ENCODE measurements at regions not wholly inside any gene's neighbourhood (a gene's known extent, or its start where the extent isn't known, plus 50 kb on each side); places are given as distances from the start of the nearest gene placed in this dataset.
"Not testable (repeated sequence)": the region's sequence is repeated elsewhere in the genome, so short reads cannot be mapped to it uniquely, and the experiment has no call there.

DNA sequence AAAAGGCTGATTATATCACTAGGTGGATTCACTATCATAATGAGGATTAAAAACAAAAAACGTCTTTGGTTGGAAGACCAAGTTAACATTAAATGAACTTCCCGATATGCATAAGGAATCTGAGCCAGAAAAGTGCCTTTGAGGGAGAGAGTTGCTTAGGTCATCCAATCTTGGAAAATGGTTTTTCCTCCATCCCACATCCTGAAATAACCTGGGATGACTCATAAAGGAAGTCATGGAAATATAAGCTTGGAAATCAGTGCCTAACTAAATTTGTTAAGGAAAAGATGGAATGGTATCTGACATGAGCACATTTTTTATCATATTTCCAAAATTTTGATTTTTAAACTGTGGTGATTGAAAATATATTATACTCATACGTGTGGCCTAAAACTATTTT is 66.0 kb downstream of the KBTBD8 start:
- Mint-ChIP-seq H3K4me3 (no peak overlapping the region), H3K27me3 (no peaks in the 10 kb centered on the region), H3K27ac (no peak overlapping the region), H3K9me3 (no peaks in the 10 kb centered on the region), H3K4me1 (ENCODE audit: unreplicated experiment) (no peaks in the 10 kb centered on the region), H3K36me3 (no peaks in the 10 kb centered on the region)
- TF ChIP-seq, protein P1, sequence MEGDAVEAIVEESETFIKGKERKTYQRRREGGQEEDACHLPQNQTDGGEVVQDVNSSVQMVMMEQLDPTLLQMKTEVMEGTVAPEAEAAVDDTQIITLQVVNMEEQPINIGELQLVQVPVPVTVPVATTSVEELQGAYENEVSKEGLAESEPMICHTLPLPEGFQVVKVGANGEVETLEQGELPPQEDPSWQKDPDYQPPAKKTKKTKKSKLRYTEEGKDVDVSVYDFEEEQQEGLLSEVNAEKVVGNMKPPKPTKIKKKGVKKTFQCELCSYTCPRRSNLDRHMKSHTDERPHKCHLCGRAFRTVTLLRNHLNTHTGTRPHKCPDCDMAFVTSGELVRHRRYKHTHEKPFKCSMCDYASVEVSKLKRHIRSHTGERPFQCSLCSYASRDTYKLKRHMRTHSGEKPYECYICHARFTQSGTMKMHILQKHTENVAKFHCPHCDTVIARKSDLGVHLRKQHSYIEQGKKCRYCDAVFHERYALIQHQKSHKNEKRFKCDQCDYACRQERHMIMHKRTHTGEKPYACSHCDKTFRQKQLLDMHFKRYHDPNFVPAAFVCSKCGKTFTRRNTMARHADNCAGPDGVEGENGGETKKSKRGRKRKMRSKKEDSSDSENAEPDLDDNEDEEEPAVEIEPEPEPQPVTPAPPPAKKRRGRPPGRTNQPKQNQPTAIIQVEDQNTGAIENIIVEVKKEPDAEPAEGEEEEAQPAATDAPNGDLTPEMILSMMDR (conservative IDR thresholded peaks at IDR 0.05) = no peak
- no peak for DNase-seq (ENCODE audit: extremely low spot score, unreplicated experiment)

DNA sequence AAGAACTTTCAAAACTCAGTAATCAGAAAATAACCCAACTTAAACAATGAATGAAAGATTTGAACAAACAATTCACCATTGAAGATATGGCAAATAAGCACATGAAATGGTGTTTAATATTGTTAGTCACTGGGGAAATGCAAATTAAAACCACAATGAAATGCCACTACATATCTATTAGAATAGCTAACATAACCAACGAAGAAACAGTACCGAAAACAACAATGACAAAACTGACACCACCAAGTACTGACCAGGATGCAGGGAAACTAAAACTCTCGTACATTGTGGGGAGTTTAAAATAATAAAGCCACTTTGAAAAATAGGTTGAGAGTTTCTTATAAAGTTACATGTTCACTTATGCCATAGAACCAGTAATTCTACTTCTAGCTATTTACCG is 69.1 kb downstream of the KBTBD8 start:
- Mint-ChIP-seq H3K27ac (no peak overlapping the region), H3K9me3 (no peaks in the 10 kb centered on the region), H3K4me3 (no peak overlapping the region), H3K4me1 (ENCODE audit: unreplicated experiment) (no peaks in the 10 kb centered on the region), H3K27me3 (no peaks in the 10 kb centered on the region), H3K36me3 (no peaks in the 10 kb centered on the region)
- no peak for DNase-seq (ENCODE audit: extremely low spot score, unreplicated experiment)
- TF ChIP-seq, protein P1 (conservative IDR thresholded peaks at IDR 0.05) = no peak

DNA sequence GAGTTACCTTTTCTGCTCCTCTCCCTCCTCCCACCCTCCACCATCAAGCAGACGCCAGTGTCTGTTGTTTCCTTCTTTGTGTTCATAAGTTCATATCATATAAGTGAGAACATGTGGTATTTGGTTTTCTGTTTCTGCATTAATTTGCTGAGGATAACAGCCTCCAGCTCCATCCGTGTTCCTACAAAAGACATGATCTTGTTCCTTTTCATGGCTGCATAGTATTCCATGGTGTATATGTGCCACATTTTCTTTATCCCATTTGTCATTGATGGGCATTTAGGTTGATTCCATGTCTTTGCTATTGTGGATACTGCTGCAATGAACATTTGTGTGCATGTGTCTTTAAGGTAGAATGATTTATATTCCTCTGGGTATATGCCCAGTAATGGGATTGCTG is 74.5 kb downstream of the KBTBD8 start:
- not testable (repeated sequence) for H3K27me3 Mint-ChIP-seq; H3K9me3 Mint-ChIP-seq; H3K36me3 Mint-ChIP-seq; H3K27ac Mint-ChIP-seq; DNase-seq (ENCODE audit: extremely low spot score, unreplicated experiment); H3K4me1 Mint-ChIP-seq (ENCODE audit: unreplicated experiment); H3K4me3 Mint-ChIP-seq

DNA sequence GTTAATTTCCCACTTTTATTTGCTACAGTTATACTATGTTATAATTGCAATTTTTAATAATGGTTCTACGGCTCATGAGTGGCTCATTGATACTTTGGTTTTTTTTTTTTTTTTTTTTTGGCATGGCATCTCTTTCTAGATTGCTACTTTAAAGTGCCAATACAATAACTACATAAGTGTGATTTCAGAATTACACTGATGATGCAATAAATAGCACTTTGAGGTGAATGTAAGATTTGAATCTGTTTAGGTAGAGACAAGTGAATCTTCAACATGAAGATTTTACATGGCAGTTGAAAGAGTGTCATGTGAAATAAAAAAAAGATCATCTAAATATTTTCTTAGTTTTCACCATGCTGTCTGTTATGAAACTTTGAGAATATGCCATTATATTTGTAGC is 75.7 kb downstream of the KBTBD8 start:
- Mint-ChIP-seq H3K36me3 (no peaks in the 10 kb centered on the region), H3K4me3 (no peak overlapping the region), H3K4me1 (ENCODE audit: unreplicated experiment) (peaks cover 5% of the 10 kb centered on the region), H3K27me3 (no peaks in the 10 kb centered on the region), H3K27ac (no peak overlapping the region), H3K9me3 (no peaks in the 10 kb centered on the region)
- TF ChIP-seq, protein P1 (conservative IDR thresholded peaks at IDR 0.05) = no peak
- DNase-seq (ENCODE audit: extremely low spot score, unreplicated experiment) = no peak

DNA sequence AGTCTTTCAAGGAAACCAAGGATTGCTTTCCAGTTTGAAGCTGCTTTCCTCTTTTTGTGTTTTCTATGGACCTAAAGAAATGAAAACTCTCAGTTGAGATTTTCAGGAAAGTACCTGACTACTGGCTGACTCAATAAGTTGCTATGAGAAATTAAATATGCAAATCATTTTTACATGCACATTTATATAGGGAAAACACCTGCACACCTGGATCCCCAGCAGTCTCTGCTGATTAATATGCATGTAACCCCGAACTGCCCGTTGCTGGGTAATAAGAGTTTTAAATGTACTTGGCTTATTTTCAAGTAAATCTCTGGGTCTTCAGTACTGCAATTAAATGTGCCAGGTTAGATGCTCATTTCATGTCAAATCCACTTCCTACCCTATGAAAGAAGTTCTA is 77.2 kb downstream of the KBTBD8 start:
- Mint-ChIP-seq H3K27ac (no peak overlapping the region), H3K4me3 (no peak overlapping the region), H3K9me3 (no peaks in the 10 kb centered on the region), H3K36me3 (no peaks in the 10 kb centered on the region), H3K27me3 (no peaks in the 10 kb centered on the region), H3K4me1 (ENCODE audit: unreplicated experiment) (peaks cover 5% of the 10 kb centered on the region)
- DNase-seq (ENCODE audit: extremely low spot score, unreplicated experiment) = no peak
- TF ChIP-seq, protein P1 (conservative IDR thresholded peaks at IDR 0.05) = no peak

DNA sequence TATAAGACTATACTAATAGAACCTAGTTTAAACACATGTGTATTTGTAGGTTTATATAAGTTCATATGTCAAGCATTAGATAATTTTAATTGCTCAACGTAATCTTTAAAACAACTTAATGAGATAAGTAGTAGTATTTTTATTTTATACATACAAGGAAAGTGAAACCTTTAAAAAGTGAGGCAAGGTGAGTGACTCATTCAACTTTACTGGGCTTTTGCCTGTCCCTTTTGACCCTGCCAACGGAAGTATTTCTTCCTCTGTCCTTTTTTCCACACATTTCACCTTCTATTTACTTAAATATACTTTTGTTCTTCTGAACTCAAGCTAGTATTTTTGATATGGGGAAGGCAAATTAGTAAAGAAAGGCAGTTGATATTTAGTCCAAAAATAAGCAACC is 78.5 kb downstream of the KBTBD8 start:
- TF ChIP-seq, protein P1 (conservative IDR thresholded peaks at IDR 0.05) = no peak
- peaks cover 5% of the 10 kb centered on the region for H3K4me1 Mint-ChIP-seq (ENCODE audit: unreplicated experiment)
- DNase-seq (ENCODE audit: extremely low spot score, unreplicated experiment) = no peak

More for the DNA sequence above, 78.5 kb downstream of the KBTBD8 start:
- Mint-ChIP-seq H3K4me3 (no peak overlapping the region), H3K27me3 (no peaks in the 10 kb centered on the region), H3K9me3 (no peaks in the 10 kb centered on the region), H3K27ac (no peak overlapping the region), H3K36me3 (no peaks in the 10 kb centered on the region)

Data from type B pancreatic cell (in vitro differentiated cells).